GM10266 (cell line): ENCODE measurements at regions not wholly inside any gene's neighbourhood (a gene's known extent, or its start where the extent isn't known, plus 50 kb on each side); places are given as distances from the start of the nearest gene placed in this dataset.

Experiments
- DNase-seq: peaks from one replicate; pipeline ENCODE4 v3.0.0; 2012; ENCODE audit errors: extremely low spot score
- CTCF ChIP-seq: IDR thresholded peaks from 2 replicates; pipeline ENCODE4 v1.5.1; 2012; ENCODE audit warnings: mild to moderate bottlenecking, low read depth; ENCODE audit not compliant: control insufficient read depth, insufficient read depth; ENCODE audit errors: missing control alignments

- no peak for DNase-seq
- TF ChIP-seq CTCF = no peak
These were observed 161.7 kb upstream of the UBE2E1 start for GRCh38 chr3:23644099-23644498.

- DNase-seq = no peak
- TF ChIP-seq CTCF = no peak
These were observed 161.1 kb upstream of the UBE2E1 start for GRCh38 chr3:23644676-23645075.

- TF ChIP-seq CTCF = no peak
- DNase-seq = no peak
These were observed 160.1 kb upstream of the UBE2E1 start for GRCh38 chr3:23645533-23646183.

GRCh38 chr3:23646184-23646920 is 159.4 kb upstream of the UBE2E1 start:
- DNase-seq = no peak
- no peak for TF ChIP-seq CTCF

- DNase-seq = no peak
- TF ChIP-seq CTCF = no peak
These were observed 158.0 kb upstream of the UBE2E1 start for GRCh38 chr3:23647706-23648258.

GRCh38 chr3:23648326-23648995 is 157.3 kb upstream of the UBE2E1 start:
- TF ChIP-seq CTCF = no peak
- no peak for DNase-seq
